Dermis microvascular lymphatic vessel endothelial cell (primary cell): ENCODE measurements at regions not wholly inside any gene's neighbourhood (a gene's known extent, or its start where the extent isn't known, plus 50 kb on each side); places are given as distances from the start of the nearest gene placed in this dataset.
"Not testable (repeated sequence)": the region's sequence is repeated elsewhere in the genome, so short reads cannot be mapped to it uniquely, and the experiment has no call there.

ENCODE experiments used
- DNase-seq, 2 donors: peaks; one replicate each; pipeline versions ENCODE4 v3.0.0 to v3.0.0-alpha.2; 2010; ENCODE audit warnings: low read depth in 2 of 2

- not testable (repeated sequence) for DNase-seq
Observed at GRCh38 chr7:38331853-38332595, 58.6 kb upstream of the TARP start.

- DNase-seq: no peak
Observed at GRCh38 chr7:38330861-38331621, 57.6 kb upstream of the TARP start.

- no peak for DNase-seq
Observed at GRCh38 chr7:38330039-38330438, 56.6 kb upstream of the TARP start.

- DNase-seq: no peak
Observed at GRCh38 chr7:38329340-38329739, 55.9 kb upstream of the TARP start.

- DNase-seq: no peak
Observed at GRCh38 chr7:38328814-38329213, 55.4 kb upstream of the TARP start.

- DNase-seq: peak in 1 of 2 donors; percentile 33
Observed at GRCh38 chr7:38327637-38328036, 54.2 kb upstream of the TARP start.
